Breast epithelium (tissue), 4 donors: ENCODE measurements at regions not wholly inside any gene's neighbourhood (a gene's known extent, or its start where the extent isn't known, plus 50 kb on each side); places are given as distances from the start of the nearest gene placed in this dataset.

Experiments used
- DNase-seq, 2 donors: peaks; one replicate each; pipeline ENCODE4 v3.0.0-alpha.2; 2019; ENCODE audit warnings: low spot score in 2 of 2
- H3K27ac ChIP-seq, 2 donors: fragments of 200-600 bp; sonication (generic) in 1 of 2; one replicate each; pipeline ENCODE4 v1.5.1; 2016 to 2019; ENCODE audit warnings: mild to moderate bottlenecking in 1 of 2
- H3K27me3 ChIP-seq, 2 donors: fragments of 200-600 bp; sonication (generic) in 1 of 2; one replicate each; pipeline versions ENCODE4 v1.5.1 to v1.6.0; 2017 to 2019; ENCODE audit warnings: control low read depth in 1 of 2, mild to moderate bottlenecking in 1 of 2
- H3K36me3 ChIP-seq: fragments of 200-600 bp; one replicate; pipeline ENCODE4 v1.5.1; 2019
- H3K4me1 ChIP-seq, 2 donors: fragments of 200-600 bp; sonication (generic); one replicate each; pipeline ENCODE4 v1.5.1; 2016 to 2019; ENCODE audit warnings: control low read depth in 1 of 2
- H3K4me3 ChIP-seq, 3 donors: fragments of 200-600 bp; sonication (generic); 1 replicate in 2 of 3; 2 replicates in 1 of 3; pipeline ENCODE4 v1.5.1; 2016 to 2019; ENCODE audit warnings: mild to moderate bottlenecking in 3 of 3, moderate library complexity in 2 of 3
- H3K9me3 ChIP-seq, 2 donors: fragments of 200-600 bp; sonication (generic) in 1 of 2; one replicate each; pipeline ENCODE4 v1.5.1; 2016 to 2019; ENCODE audit warnings: control low read depth in 1 of 2
- POLR2A ChIP-seq: fragments of 450-650 bp; IDR thresholded peaks from one replicate; pipeline ENCODE4 v1.6.1; 2016; ENCODE audit warnings: antibody characterized with exemption, mild to moderate bottlenecking, moderate library complexity
- POLR2AphosphoS5 ChIP-seq, 3 donors: sonication (generic); formaldehyde crosslinking; IDR thresholded peaks; one replicate each; pipeline ENCODE4 v1.6.1; 2017; ENCODE audit warnings: antibody characterized with exemption in 3 of 3
- intact Hi-C: fragments of 100-400 bp; cut with DNase I; formaldehyde crosslinking; loops from one replicate; pipeline ENCODE4 v1.15.1; 2023; ENCODE audit warnings: low total_unique reads
- TF ChIP-seq, protein P1 (sequence below), 3 donors: fragments of 450-650 bp; IDR thresholded peaks; one replicate each; pipeline ENCODE4 v1.5.1; 2016 to 2017; ENCODE audit warnings: antibody characterized with exemption in 3 of 3, mild to moderate bottlenecking in 3 of 3, moderate library complexity in 3 of 3

DNA sequence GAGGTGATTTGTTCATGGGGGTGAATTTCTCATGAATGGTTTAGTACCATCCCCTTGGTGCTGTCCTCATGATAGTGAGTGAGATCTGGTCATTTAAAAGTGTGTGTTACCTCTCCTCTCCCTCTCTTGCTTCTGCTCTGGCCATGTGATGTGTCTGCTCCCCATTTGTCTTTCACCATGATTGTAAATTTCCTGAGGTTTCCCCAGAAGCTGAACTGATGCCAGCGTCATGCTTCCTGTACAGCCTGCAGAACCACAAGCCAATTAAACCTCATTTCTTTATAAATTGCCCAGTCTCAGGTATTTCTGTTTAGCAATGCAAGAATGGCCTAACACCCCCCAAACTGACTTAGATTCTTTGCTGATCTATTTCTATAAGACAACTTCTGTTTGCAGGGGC, 249.4 kb upstream of the B3GALT2 start:
- no peak overlapping the region for H3K4me3 ChIP-seq
- H3K27ac ChIP-seq, result no peak overlapping the region
- TF ChIP-seq, protein P1, sequence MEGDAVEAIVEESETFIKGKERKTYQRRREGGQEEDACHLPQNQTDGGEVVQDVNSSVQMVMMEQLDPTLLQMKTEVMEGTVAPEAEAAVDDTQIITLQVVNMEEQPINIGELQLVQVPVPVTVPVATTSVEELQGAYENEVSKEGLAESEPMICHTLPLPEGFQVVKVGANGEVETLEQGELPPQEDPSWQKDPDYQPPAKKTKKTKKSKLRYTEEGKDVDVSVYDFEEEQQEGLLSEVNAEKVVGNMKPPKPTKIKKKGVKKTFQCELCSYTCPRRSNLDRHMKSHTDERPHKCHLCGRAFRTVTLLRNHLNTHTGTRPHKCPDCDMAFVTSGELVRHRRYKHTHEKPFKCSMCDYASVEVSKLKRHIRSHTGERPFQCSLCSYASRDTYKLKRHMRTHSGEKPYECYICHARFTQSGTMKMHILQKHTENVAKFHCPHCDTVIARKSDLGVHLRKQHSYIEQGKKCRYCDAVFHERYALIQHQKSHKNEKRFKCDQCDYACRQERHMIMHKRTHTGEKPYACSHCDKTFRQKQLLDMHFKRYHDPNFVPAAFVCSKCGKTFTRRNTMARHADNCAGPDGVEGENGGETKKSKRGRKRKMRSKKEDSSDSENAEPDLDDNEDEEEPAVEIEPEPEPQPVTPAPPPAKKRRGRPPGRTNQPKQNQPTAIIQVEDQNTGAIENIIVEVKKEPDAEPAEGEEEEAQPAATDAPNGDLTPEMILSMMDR (IDR thresholded peaks at IDR 0.05), result no peak
- TF ChIP-seq POLR2A (no peak), POLR2AphosphoS5 (IDR thresholded peaks at IDR 0.05) (no peak)
- intact Hi-C loops, result no loop called here
- DNase-seq, result no peak
- peaks cover 9 to 28% of the 10 kb centered on the region in 2 donors for H3K9me3 ChIP-seq
- no peaks in the 10 kb centered on the region for H3K27me3 ChIP-seq
- H3K36me3 ChIP-seq, result no peaks in the 10 kb centered on the region
- no peaks in the 10 kb centered on the region for H3K4me1 ChIP-seq

DNA sequence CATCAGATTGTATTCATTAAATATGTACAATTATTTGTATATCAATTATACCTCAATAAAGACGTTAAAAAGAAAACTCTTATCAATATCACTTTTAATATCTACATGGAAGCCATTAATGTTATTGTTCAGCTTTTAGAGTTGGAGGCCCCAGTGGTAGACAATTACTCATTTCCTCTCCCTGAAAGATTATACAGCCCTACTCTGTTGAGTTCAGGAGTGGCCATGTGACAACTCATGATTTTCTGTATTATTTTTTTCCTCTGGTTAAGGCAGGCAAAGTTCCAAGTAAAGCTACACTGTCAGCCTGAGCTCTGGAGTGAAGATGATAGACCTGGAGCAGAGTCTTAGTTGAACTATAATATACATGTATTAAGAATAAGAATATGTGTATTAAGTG, 247.9 kb upstream of the B3GALT2 start:
- TF ChIP-seq POLR2AphosphoS5 (IDR thresholded peaks at IDR 0.05), result no peak
- TF ChIP-seq POLR2A, result no peak
- H3K27ac ChIP-seq, result no peak overlapping the region
- H3K4me3 ChIP-seq, result no peak overlapping the region
- peaks cover 9 to 28% of the 10 kb centered on the region in 2 donors for H3K9me3 ChIP-seq
- H3K4me1 ChIP-seq, result no peaks in the 10 kb centered on the region
- DNase-seq, result no peak
- no peaks in the 10 kb centered on the region for H3K36me3 ChIP-seq
- intact Hi-C loops, result no loop called here
- no peaks in the 10 kb centered on the region for H3K27me3 ChIP-seq

DNA sequence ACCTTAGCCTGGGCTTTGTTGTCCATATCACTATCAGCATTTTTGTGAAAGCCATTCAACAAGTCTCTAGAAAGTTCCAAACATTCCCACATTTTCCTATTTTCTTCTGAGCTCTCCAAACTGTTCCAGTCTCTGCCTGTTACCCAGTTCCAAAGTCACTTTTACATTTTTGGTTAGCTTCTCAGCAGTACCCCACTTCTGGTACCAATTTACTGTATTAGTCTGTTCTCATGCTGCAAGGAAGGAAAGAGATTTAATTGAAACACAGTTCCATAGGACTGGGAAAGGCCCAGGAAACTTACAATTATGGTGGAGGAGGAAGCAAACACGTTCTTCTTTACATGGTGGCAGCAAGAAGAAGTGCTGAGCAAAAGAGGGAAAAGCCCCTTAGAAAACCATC, 247.2 kb upstream of the B3GALT2 start:
- DNase-seq, result no peak
- TF ChIP-seq, protein P1 (IDR thresholded peaks at IDR 0.05), result no peak
- no peak for TF ChIP-seq POLR2A
- no peak for TF ChIP-seq POLR2AphosphoS5 (IDR thresholded peaks at IDR 0.05)
- H3K9me3 ChIP-seq, result peaks cover 9 to 28% of the 10 kb centered on the region in 2 donors
- no peak overlapping the region for H3K27ac ChIP-seq
- no peaks in the 10 kb centered on the region for H3K27me3 ChIP-seq
- H3K36me3 ChIP-seq, result no peaks in the 10 kb centered on the region
- no peak overlapping the region for H3K4me3 ChIP-seq
- H3K4me1 ChIP-seq, result no peaks in the 10 kb centered on the region
- intact Hi-C loops, result no loop called here

DNA sequence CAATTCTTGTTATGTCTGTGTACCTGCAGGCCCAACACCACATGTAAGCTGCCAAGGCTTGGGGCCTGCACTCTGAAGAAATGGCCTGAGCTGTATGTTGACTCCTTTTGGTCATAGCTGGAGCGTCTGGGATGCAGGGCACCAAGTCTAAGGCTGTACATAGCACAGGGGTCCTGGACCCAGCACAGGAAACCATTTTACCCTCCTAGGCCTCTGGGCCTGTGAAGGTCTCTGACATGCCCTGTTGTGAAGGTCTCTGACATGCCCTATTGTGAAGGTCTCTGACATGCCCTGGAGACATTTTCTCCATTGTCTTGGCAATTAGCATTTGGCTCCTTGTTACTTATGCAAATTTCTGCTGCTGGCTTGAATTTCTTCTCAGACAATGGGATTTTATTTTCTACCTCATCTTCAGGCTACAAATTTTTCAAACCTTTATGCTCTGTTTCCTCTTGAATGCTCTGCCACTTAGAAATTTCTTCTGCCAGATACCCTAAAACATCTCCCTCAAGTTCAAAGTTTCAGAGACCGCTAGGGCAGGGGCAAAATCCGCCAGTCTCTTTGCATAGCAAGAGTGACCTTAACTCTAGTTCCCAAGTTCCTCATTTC, 246.7 kb upstream of the B3GALT2 start:
- DNase-seq, result no peak
- intact Hi-C loops, result no loop called here
- Histone ChIP-seq H3K36me3 (no peaks in the 10 kb centered on the region), H3K4me1 (no peaks in the 10 kb centered on the region), H3K4me3 (no peak overlapping the region), H3K27ac (no peak overlapping the region), H3K9me3 (peaks cover 9 to 28% of the 10 kb centered on the region in 2 donors), H3K27me3 (no peaks in the 10 kb centered on the region)
- TF ChIP-seq POLR2AphosphoS5 (IDR thresholded peaks at IDR 0.05) (no peak), POLR2A (no peak)
- TF ChIP-seq, protein P1 (IDR thresholded peaks at IDR 0.05), result no peak

DNA sequence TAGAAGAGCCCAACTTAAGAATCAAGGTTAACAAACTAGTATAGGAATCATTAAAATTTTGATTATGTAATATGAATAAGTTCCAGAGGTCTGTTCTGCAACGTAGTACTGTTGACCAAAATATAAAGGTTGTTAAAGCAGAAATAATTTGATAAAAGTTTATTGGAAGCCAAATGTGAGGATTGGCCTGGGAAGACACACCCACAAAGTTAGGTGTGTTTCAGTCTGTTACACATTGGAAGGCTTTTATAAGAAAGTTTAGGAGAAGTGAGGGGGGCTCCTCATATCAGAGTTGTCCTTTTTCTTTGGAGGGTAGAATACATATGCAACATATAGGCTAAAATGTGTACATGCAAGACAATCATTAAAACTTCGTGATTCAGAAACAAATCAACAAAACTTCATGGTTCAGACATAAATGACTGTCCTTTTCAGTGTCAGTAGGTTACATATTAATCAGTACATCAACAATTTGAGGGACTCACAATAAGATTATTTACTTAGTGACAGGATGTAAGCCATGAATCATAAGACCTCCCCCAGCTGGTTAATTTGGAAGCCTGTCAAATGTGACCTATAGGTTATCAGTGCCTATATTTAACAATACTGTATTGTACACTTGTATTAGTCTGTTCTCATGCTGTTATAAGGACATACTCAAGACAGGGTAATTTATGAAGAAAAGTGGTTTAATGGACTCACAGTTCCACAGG, 245.0 kb upstream of the B3GALT2 start:
- H3K27ac ChIP-seq, result no peak overlapping the region
- no peak overlapping the region for H3K4me3 ChIP-seq
- intact Hi-C loops, result no loop called here
- peaks cover 7 to 28% of the 10 kb centered on the region in 2 donors for H3K9me3 ChIP-seq
- no peaks in the 10 kb centered on the region for H3K4me1 ChIP-seq
- no peak for DNase-seq
- H3K27me3 ChIP-seq, result no peaks in the 10 kb centered on the region
- H3K36me3 ChIP-seq, result no peaks in the 10 kb centered on the region
- TF ChIP-seq POLR2A (no peak), POLR2AphosphoS5 (IDR thresholded peaks at IDR 0.05) (no peak)

DNA sequence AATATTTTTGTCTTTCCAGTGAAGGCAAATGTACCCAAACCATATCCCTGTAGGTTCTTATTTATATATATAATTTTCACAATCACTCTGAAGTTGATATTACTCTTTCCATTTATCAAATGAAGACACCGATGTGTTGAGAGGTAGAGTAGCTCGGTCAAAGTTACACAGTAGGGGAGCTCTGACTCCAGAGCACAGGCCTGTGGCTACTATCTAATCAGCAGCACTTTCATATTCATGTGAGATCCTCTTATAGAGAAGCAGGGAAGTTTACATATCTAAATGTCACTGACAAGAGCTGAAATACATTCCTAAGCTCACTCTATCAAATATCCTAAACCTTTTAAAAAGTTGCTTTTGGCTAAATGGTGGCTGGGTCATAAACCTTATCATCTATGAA, 241.1 kb upstream of the B3GALT2 start:
- no peak for DNase-seq
- Histone ChIP-seq H3K36me3 (no peaks in the 10 kb centered on the region), H3K27ac (no peak overlapping the region), H3K4me1 (no peaks in the 10 kb centered on the region), H3K9me3 (peaks cover 0 to 5% of the 10 kb centered on the region in 2 donors), H3K4me3 (no peak overlapping the region), H3K27me3 (no peaks in the 10 kb centered on the region)
- intact Hi-C loops, result no loop called here
- TF ChIP-seq, protein P1 (IDR thresholded peaks at IDR 0.05), result no peak
- TF ChIP-seq POLR2A, result no peak
- no peak for TF ChIP-seq POLR2AphosphoS5 (IDR thresholded peaks at IDR 0.05)
